K562 (cell line): ENCODE measurements at regions not wholly inside any gene's neighbourhood (a gene's known extent, or its start where the extent isn't known, plus 50 kb on each side); places are given as distances from the start of the nearest gene placed in this dataset.

Experiments
- ATAC-seq: fragments of 200-7000 bp; cut with Tn5 transposase; 3 replicates; pipeline ENCODE4 v1.9.1; 2020; ENCODE audit warnings: moderate library complexity
- BruUV-seq: library from RNA; stranded (reverse); fragments of 400-500 nt; replicated peaks from 2 replicates; lab custom pipeline; 2021; lab: Mats Ljungman, UMichigan
- CTCF ChIA-PET: fragments of 300-600 bp; formaldehyde crosslinking; extraction: SDS; loops from one replicate; lab custom pipeline; 2021; ENCODE audit warnings: low intra/inter-chr PET ratio; lab: Yijun Ruan, JAX
- POLR2A ChIA-PET: fragments of 300-600, 350-650 bp; sonication (Branson Sonifier 250); formaldehyde crosslinking; extraction: SDS; loops from one replicate; lab custom pipeline; 2021; ENCODE audit warnings: antibody characterized with exemption, inconsistent platforms; lab: Yijun Ruan, JAX
- DNase-seq, 4 experiments: peaks; one replicate each; pipeline versions ENCODE4 v3.0.0 to v3.0.0-alpha.2; 2011 to 2018; ENCODE audit warnings: low spot score in 3 of 4, mixed read lengths in 3 of 4; ENCODE audit errors: extremely low read depth in 1 of 4
- FAIRE-seq: peaks from 2 replicates; lab custom pipeline; 2011; peaks lifted over from hg19 to GRCh38; lab: Jason Lieb, UNC
- H2AFZ ChIP-seq: 2 replicates; pipeline ENCODE4 v1.6.0; 2011; ENCODE audit warnings: low read depth, low read length, control low read depth, inconsistent platforms
- H3K27ac ChIP-seq: fragments of 200-600 bp; 3 replicates; pipeline ENCODE4 v1.8.0; 2011; ENCODE audit warnings: low read depth, mild to moderate bottlenecking, control low read depth, inconsistent platforms, low read length, moderate library complexity, mixed read lengths; ENCODE audit errors: extremely low read depth
- H3K27me3 ChIP-seq, 2 experiments: fragments of 300-600 bp in 1 of 2; 2 replicates in 1 of 2; 3 replicates in 1 of 2; pipeline versions ENCODE4 v1.6.0 to v1.8.0; 2011; ENCODE audit warnings: inconsistent platforms in 2 of 2, low read length in 2 of 2, mild to moderate bottlenecking in 1 of 2, mixed read lengths in 1 of 2, moderate library complexity in 1 of 2; ENCODE audit not compliant: control insufficient read depth in 2 of 2, insufficient read depth in 2 of 2
- H3K36me3 ChIP-seq: fragments of 300-600 bp; 3 replicates; pipeline ENCODE4 v1.8.0; 2011; ENCODE audit warnings: mild to moderate bottlenecking, low read length, inconsistent platforms; ENCODE audit not compliant: control insufficient read depth, insufficient read depth
- H3K4me1 ChIP-seq, 2 experiments: fragments of 200-600 bp in 1 of 2; replicated peaks in 1 of 2; 2 replicates in 1 of 2; 3 replicates in 1 of 2; pipeline versions ENCODE4 v1.5.1 to v1.8.0; 2011; ENCODE audit warnings: inconsistent platforms in 2 of 2, low read length in 2 of 2, mild to moderate bottlenecking in 1 of 2, mixed read lengths in 1 of 2, moderate library complexity in 1 of 2; ENCODE audit not compliant: control insufficient read depth in 2 of 2, insufficient read depth in 2 of 2
- H3K4me2 ChIP-seq: 2 replicates; pipeline ENCODE4 v1.6.1; 2011; ENCODE audit warnings: low read length, control low read depth, inconsistent platforms, mixed read lengths; ENCODE audit not compliant: insufficient read depth
- H3K4me3 ChIP-seq: fragments of 200-600 bp; sonication (generic), shearing (Covaris generic); 2 replicates; pipeline ENCODE4 v1.5.1; 2016; ENCODE audit warnings: control low read depth, inconsistent platforms
- H3K79me2 ChIP-seq: fragments of 200-600 bp; 3 replicates; pipeline ENCODE4 v1.8.0; 2011; ENCODE audit warnings: low read length, inconsistent platforms; ENCODE audit not compliant: control insufficient read depth, insufficient read depth
- H3K9ac ChIP-seq, 2 experiments: 2 replicates each; pipeline versions ENCODE4 v1.6.0 to v1.6.1; 2011; ENCODE audit warnings: low read depth in 2 of 2, low read length in 2 of 2, control low read depth in 1 of 2, inconsistent platforms in 1 of 2, mild to moderate bottlenecking in 1 of 2, mixed read lengths in 1 of 2; ENCODE audit not compliant: insufficient read depth in 1 of 2
- H3K9me1 ChIP-seq: one replicate; pipeline ENCODE4 v1.6.0; 2011; ENCODE audit warnings: inconsistent platforms, mild to moderate bottlenecking, low read length, moderate library complexity; ENCODE audit not compliant: control insufficient read depth, insufficient read depth
- H3K9me3 ChIP-seq: replicated peaks from 2 replicates; pipeline ENCODE4 v1.5.1; 2011; ENCODE audit warnings: low read depth, low read length, inconsistent platforms; ENCODE audit not compliant: control insufficient read depth, insufficient read depth
- H4K20me1 ChIP-seq: replicated peaks from 2 replicates; pipeline ENCODE4 v1.6.1; 2011; ENCODE audit warnings: low read length, inconsistent platforms, mixed read lengths; ENCODE audit not compliant: control insufficient read depth, insufficient read depth
- BHLHE40 ChIP-seq: IDR thresholded peaks from 2 replicates; pipeline ENCODE4 v1.6.1; 2011; ENCODE audit warnings: low read length, improper control_type of control experiment
- BMI1 ChIP-seq: fragments of 150-350 bp; IDR thresholded peaks from 2 replicates; pipeline ENCODE4 v1.6.1; 2014; ENCODE audit warnings: low read length
- E2F6 ChIP-seq, 2 experiments: IDR thresholded peaks; 2 replicates each; pipeline ENCODE4 v1.6.1; 2011; ENCODE audit warnings: borderline replicate concordance in 1 of 2, control low read depth in 1 of 2, low read depth in 1 of 2, low read length in 1 of 2, mild to moderate bottlenecking in 1 of 2, mixed read lengths in 1 of 2, moderate library complexity in 1 of 2; ENCODE audit not compliant: insufficient read depth in 1 of 2, insufficient read length in 1 of 2, poor library complexity in 1 of 2, severe bottlenecking in 1 of 2; ENCODE audit errors: extremely low read depth in 1 of 2
- ELF1 ChIP-seq: fragments of 200-800 bp; sonication (Bioruptor generic); IDR thresholded peaks from 2 replicates; pipeline ENCODE4 v1.6.1; 2016; ENCODE audit warnings: missing genetic modification characterization, missing compliant biosample characterization
- ILF3 ChIP-seq: fragments of 450-650 bp; IDR thresholded peaks from 2 replicates; pipeline ENCODE4 v1.6.1; 2018; ENCODE audit warnings: antibody characterized with exemption, mild to moderate bottlenecking, moderate library complexity, borderline replicate concordance
- RCOR1 ChIP-seq, 2 experiments: IDR thresholded peaks; 2 replicates each; pipeline ENCODE4 v1.6.1; 2012; ENCODE audit warnings: low read depth in 2 of 2, low read length in 2 of 2, borderline replicate concordance in 1 of 2, improper control_type of control experiment in 1 of 2
- SAFB2 ChIP-seq: fragments of 200-400 bp; formaldehyde crosslinking; IDR thresholded peaks from 2 replicates; pipeline ENCODE4 v1.6.1; 2018; ENCODE audit warnings: borderline replicate concordance, low read length, low read depth, moderate library complexity; ENCODE audit not compliant: severe bottlenecking
- ZNF124 ChIP-seq: sonication (generic); formaldehyde crosslinking; IDR thresholded peaks from 2 replicates; pipeline ENCODE4 v1.8.1; 2022; ENCODE audit warnings: missing genetic modification reagents
- ZNF184 ChIP-seq: sonication (generic); formaldehyde crosslinking; IDR thresholded peaks from 2 replicates; pipeline ENCODE4 v1.5.0; 2020; ENCODE audit warnings: missing genetic modification reagents
- ZNF263 ChIP-seq: sonication (generic); formaldehyde crosslinking; IDR thresholded peaks from 2 replicates; pipeline ENCODE4 v1.8.0; 2022; ENCODE audit warnings: mild to moderate bottlenecking, missing genetic modification reagents, borderline replicate concordance
- ZNF316 ChIP-seq: fragments of 450-650 bp; IDR thresholded peaks from 2 replicates; pipeline ENCODE4 v1.6.1; 2016
- ZNF395 ChIP-seq: fragments of 200-800 bp; sonication (Bioruptor generic); IDR thresholded peaks from 2 replicates; pipeline ENCODE4 v1.6.1; 2017; ENCODE audit warnings: missing genetic modification characterization, missing compliant biosample characterization
- WGBS: fragments of 100-300 bp; shearing (Covaris generic); methylation state at CpG from one replicate; pipeline ENCODE4 v1.1.6; 2016; ENCODE audit warnings: low coverage, mixed read lengths; ENCODE audit not compliant: insufficient coverage; ENCODE audit errors: missing lambda C conversion rate; 5-methylcytosine and 5-hydroxymethylcytosine counted together
- in situ Hi-C: fragments of 300-500 bp; cut with MboI; formaldehyde crosslinking; loops from 4 replicates; pipeline ENCODE4 v1.15.0; 2018; ENCODE audit warnings: inconsistent platforms, mixed read lengths
- intact Hi-C: fragments of 100-400 bp; cut with micrococcal nuclease; formaldehyde crosslinking; loops from 2 replicates; pipeline ENCODE4 v1.14.2; 2022
- TF ChIP-seq, protein P1 (sequence below): fragments of 450-650 bp; formaldehyde crosslinking; IDR thresholded peaks from 2 replicates; pipeline ENCODE4 v1.4.0; 2022; ENCODE audit warnings: missing genetic modification characterization
- TF ChIP-seq, protein P2 (sequence below): fragments of 450-650 bp; IDR thresholded peaks from 2 replicates; pipeline ENCODE4 v1.6.1; 2016

GRCh38 chr3:103127098-103127630, 692.3 kb downstream of the ZPLD1 start:
- no peak for DNase-seq
- Histone ChIP-seq H3K9ac (no peak overlapping the region), H3K4me1 (no peaks in the 10 kb centered on the region), H3K4me3 (no peak overlapping the region), H3K9me1 (no peaks in the 10 kb centered on the region), H3K27me3 (no peaks in the 10 kb centered on the region), H3K9me3 (no peaks in the 10 kb centered on the region), H3K79me2 (no peaks in the 10 kb centered on the region), H3K4me2 (no peak overlapping the region), H3K27ac (no peak overlapping the region), H4K20me1 (no peaks in the 10 kb centered on the region), H3K36me3 (no peaks in the 10 kb centered on the region), H2AFZ (no peak overlapping the region)
- WGBS: 0% methylated on average over 5 of the region's 5 CpGs
- CTCF ChIA-PET: no interaction called here
- no TSS peak for BruUV-seq
- POLR2A ChIA-PET: interaction anchor here (0.7 kb wide), 1 partner anchor 9 kb away, joined by 3 read pairs; no protein-coding TSS in a partner anchor
- no peak for TF ChIP-seq ZNF395 (CRISPR knock-in tag)
- TF ChIP-seq, protein P1, sequence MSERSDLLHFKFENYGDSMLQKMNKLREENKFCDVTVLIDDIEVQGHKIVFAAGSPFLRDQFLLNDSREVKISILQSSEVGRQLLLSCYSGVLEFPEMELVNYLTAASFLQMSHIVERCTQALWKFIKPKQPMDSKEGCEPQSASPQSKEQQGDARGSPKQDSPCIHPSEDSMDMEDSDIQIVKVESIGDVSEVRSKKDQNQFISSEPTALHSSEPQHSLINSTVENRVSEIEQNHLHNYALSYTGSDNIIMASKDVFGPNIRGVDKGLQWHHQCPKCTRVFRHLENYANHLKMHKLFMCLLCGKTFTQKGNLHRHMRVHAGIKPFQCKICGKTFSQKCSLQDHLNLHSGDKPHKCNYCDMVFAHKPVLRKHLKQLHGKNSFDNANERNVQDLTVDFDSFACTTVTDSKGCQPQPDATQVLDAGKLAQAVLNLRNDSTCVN (CRISPR knock-in tag): no peak
- TF ChIP-seq SAFB2: no peak
- no peak for TF ChIP-seq ILF3
- TF ChIP-seq ZNF184 (CRISPR knock-in tag): no peak
- no peak for TF ChIP-seq ZNF124 (CRISPR knock-in tag)
- TF ChIP-seq ELF1 (tag): no peak
- no peak for TF ChIP-seq ZNF316
- no peak for TF ChIP-seq BHLHE40
- TF ChIP-seq E2F6 (IDR thresholded peaks at IDR 0.05; ENCODE audit: borderline replicate concordance in 1 of 2, extremely low read depth in 1 of 2, insufficient read depth in 1 of 2, insufficient read length in 1 of 2, low read depth in 1 of 2, low read length in 1 of 2, poor library complexity in 1 of 2, severe bottlenecking in 1 of 2): no peak
- no peak for TF ChIP-seq RCOR1 (IDR thresholded peaks at IDR 0.05; ENCODE audit: borderline replicate concordance in 1 of 2, low read depth in 2 of 2, low read length in 2 of 2)
- no peak for TF ChIP-seq ZNF263 (CRISPR knock-in tag)
- TF ChIP-seq, protein P2, sequence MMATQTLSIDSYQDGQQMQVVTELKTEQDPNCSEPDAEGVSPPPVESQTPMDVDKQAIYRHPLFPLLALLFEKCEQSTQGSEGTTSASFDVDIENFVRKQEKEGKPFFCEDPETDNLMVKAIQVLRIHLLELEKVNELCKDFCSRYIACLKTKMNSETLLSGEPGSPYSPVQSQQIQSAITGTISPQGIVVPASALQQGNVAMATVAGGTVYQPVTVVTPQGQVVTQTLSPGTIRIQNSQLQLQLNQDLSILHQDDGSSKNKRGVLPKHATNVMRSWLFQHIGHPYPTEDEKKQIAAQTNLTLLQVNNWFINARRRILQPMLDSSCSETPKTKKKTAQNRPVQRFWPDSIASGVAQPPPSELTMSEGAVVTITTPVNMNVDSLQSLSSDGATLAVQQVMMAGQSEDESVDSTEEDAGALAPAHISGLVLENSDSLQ: no peak
- no peak for TF ChIP-seq BMI1
- in situ Hi-C loops: no loop called here
- no peak for ATAC-seq
- intact Hi-C loops: no loop called here
- no peak for FAIRE-seq
